ENCODE measurements at regions not wholly inside any gene's neighbourhood (a gene's known extent, or its start where the extent isn't known, plus 50 kb on each side); places are given as distances from the start of the nearest gene placed in this dataset.

DNA sequence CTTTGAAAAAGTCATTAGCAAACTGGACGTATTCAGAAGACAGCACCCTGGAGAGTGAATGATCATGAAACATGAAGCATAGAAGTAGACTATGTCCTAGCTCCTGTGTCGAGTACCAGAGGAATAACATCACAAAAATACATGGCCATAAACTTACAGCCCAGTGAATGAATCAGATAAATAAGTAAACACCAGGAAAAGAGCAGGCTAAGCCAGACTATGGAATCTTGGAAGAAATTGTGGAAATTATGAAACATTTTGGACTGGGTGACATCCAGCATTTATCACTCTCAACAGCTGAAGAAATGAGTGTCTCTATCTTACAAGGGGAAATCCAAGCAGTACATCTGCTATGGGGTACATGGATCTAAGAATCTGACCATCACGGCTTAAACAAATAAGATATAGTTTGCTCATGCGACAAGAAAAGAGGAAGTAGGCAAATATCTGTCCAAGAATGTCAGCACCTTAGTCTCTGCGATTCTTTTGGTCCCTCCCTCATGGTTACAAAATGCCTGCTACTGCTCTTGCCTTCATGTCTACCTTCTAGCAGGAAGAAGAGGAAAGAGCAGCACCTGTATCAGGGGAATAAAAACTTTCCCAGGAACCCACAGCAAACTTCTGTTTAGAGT, 481.5 kb downstream of the BCOR start:
- DNase-seq, result no peak

DNA sequence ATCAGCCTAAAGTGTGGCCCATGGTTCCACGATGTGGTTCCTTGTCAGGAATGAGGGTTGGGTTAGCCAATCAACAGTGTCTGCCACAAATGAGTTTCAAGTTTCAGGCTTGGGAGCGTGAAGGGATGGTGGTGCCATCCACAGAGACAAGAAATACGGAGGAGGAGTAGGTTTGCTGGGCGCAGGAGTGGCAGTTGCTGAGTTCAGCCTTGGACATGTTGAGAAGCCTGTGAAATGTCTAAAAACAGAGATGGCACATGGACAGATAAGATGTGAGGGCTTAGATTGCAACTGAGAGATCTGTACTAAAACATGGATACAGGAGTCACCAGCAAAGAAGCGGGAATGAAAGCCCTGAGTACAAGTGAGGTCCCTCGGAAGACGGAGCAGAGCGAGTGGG, 481.0 kb downstream of the BCOR start:
- no peak for DNase-seq

DNA sequence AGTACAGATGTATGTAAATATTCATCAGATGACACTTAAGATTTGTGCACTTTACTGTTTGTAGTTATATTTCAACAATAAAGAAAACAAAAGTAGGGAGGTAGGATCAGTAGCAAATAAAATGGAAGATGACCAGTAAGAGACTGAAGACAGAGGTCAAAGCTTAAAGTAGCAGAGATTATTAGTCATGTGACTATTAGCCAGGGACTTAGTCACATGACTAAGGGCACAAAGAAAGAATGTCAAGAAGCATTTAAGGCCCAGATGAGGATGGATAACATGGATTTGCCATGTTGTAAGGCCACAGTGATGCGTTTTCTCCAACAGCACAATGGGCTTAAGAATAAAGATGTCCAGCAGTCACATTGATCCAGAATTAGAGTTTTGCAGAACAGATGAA, 479.6 kb downstream of the BCOR start:
- no peak for DNase-seq

DNA sequence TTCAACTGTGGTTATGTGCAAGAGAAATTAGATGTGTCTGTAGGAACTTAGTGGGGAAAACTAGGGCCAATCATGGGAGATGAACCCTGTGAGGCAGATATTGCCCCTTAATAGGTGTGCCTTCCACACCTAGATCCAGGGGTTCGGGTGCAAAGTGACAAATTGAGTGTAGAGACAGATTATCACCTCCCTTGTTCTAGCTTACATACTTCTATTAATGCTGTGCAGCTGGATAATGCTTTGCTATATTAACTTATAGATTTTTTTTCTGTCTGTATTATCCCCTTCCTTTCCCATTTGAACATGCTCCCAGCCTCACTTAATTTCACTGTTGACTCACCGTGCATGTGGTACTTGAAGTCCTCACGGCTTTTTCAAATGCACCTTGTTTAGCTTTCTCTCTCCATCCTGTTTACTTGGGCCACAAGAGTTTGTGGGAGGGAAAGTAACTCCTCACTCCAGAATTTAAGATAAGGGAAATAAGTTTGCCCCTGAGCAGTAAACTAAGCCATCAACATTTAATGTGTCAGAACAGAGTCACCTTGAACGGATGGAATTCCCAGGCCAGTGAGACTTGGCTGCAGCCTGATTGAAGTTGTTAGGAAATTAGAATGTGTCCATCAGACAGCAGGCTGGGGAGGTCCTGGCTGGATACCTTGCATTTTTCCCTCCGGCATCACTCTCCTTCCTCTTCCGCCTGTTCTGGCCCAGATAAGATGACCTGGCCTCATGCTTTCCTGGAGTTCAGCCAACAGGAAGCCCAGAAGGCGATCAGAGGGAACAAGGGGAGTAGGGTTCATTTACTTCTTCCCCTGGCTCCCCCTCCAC, 478.4 kb downstream of the BCOR start:
- DNase-seq, result no peak

DNA sequence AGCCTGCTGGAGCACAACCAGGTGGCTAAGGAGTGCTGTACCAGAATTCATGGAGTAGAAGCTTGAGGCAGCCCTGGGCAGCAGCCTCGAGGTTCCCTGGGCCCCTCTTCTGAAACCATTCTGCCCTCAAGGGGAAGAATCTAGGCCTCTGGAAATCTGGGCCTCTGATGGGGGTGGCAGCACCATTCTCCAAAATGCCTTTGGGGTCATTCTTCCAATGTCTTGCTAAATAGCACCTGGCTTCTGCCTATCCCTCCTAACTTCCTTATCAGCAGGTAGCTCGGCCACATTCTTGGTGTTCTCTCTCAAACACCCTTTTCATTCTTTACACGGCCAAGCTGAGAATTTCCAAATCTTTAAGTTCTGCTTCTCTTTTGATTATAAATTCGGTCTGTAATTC, 473.6 kb downstream of the BCOR start:
- no peak for DNase-seq

DNA sequence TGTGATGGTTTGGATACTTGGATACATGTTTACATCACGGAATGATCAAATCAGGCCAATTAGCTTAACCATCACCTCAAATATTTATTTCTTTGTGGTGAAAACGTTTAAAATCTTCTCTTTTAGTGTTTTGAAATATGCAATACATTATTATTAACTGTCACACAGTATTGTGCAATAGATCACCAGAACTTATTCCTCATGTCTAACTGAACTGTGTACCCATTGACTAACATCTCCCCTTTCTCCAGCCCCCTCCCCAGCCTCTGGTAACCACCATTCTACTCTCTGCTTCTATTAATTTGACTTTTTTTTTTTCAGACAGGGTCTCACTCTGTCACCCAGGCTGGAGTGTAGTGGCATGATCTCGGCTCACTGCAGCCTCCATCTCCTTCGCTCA, 471.9 kb downstream of the BCOR start:
- DNase-seq, result no peak

DNA sequence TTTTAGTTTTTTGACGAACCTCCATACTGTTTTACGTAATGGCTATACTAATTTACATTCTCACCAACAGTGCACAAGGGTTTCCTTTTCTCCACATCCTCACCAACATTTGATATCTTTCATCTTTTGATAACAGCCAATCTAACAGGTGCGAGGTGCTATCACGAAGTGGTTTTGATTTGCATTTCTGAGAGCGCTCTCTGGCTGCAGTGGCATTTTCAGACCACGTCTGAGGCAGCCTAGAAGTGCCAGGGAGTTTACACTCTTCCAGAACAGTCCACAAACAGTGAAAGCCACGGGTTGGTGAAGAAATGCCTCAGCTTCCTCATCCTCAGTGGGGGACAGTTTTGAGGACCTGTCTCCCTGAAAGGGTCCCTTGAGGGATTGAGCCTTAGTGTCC, 471.0 kb downstream of the BCOR start:
- no peak for DNase-seq

DNA sequence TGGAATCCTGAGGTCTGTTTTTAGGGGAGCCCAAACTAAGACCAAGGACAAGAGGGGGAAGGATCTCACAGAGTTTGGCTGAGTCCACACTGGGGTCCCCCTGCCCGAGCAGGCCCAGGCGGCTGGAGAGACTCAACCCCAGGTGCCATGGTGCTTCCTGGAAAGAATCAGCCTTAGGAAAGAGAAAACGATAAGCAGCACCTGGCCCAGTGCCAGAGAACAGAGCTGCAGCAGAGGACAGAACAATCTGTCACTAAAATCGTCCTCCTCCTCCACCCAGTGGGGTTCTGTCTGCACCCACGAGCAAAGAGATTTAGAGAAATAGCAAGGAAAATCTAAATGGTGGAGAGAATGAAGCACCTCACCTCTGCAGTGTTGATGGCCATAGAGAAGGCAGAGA, 470.5 kb downstream of the BCOR start:
- DNase-seq, result no peak

DNA sequence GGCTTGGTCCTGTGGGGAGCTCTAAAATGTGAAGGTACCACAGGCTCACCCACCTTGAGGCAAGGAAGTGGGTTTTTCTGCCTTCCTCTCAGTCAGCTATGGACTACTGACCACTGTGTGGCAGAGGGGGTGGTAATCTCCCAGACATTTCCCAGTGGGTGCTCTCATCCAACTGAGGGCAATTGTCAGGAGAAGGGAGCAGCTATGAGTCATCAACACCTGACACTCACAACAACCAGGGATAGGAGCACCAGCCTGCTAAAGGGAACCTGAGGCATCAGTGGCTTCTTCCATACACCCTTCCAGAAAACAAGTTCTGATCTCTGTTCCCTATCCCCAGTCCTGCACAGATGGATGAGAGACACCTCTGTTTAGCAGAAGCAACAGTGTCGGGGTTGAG, 468.8 kb downstream of the BCOR start:
- no peak for DNase-seq

DNA sequence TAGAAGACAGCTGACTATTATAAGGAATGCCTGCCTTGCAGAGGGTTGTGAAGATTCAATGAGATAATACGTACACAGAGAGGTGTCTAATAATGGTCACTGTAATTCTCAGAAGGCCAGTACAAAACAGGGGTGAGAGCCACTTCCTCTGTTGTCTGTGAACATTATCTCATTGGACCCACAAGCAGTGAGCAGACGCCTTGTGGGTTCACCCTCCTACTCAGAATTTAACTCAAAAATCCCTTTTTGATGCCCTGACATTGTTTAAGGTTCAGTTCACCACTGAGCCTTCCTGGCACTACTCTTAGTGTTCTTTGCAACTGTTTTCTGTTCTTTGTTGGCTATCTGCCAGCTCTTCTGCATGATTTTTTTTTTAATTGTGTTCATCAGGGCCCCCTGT, 467.4 kb downstream of the BCOR start:
- DNase-seq, result no peak

DNA sequence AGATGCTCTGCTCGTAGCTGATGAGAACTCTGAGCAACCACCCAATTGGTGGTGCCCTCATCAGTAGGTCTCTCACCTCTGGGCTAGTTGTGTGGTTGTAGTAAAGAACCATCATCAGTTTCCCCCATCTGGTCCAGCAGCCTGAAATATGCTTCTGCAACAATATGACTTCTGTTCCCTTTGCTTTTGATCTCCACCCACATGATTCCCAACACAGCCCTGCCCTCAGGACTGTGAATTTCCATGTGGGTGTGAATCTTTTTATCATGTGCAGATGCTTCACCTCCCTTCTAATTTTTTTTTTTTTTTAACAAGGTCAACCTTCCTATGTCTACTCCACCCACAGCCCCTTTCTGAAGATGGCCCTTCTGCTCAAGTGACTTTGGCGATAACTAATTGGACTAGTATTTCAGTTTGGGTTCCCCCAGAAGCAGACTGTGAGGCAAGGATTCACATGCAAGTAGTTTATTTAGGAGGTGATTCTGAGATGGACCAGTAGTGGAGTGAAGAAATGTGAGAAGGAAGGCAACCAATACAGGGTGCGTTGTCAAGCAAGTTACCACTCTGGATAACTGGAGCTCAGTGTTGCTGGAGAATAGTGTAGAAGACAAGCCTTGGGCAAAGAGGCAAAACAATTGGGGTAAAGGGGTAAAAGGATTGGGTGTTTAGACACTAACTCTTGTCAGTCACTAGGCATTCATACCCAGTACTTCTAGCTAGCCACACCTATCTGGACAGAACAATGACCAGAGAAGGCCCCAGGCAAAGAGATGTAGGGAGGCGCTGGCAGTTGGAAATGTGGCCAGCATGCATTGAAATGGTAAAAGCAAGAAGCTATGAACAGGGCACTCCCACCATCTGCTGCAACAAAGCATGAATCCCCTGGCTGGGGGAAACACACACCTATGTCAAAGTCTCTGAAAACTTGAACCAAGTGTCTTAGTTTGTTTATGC, 466.2 kb downstream of the BCOR start:
- no peak for DNase-seq

DNA sequence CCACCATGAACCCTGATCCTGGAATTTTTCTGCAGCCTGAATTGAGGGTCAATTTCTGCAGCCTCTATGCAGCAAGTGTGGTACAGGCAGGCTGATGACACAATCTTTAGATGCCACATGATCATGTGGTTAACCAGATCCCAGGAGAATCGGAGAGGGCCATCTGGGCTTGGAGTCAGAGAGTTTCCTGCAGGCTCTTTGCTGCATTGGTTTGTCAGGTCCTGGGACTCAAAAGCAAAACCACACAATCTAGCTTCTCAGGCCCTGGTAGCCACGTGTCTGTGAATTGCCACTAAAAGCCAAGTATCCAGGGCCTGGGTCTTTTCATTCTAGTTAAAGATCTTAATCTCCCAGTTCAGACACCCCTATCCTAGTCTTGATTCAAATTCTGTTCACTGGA, 464.5 kb downstream of the BCOR start:
- no peak for DNase-seq

DNA sequence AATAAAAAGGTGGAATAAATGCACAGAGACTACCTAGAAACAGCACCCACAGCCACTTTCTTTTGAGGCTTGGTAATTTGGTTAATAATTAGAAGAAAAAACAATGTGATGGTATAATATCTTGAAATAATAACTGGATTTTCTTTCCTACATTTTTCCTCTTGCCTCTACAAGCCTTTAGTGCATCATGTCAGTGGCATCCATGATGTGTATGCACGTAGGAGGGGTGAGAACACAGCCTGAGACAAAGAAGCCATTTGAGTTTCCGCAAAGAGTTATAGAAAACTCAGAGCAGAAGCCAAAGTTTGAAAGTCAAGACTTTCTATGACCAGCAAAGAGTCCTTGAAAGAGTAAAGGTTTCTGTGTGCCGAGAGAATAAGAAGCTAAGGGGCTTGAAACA, 461.3 kb downstream of the BCOR start:
- DNase-seq, result no peak

DNA sequence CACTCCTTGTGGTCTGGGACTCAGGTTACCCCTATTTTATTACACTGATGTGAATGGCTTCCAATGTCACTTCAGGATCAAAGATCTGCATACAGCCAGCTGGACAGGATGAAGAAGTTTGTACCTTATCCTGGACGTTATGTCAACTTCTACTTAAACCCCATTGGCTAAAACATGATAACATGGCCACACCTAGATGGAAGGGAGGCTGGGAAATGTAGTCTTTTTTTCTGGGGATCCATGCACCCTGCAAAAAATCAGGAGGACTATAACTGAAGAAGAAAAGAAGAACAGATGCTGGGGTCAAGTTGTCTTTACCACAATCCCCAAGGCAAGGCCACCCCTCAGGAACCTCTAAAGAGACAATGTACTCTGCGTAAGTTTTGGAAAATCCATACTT, 459.2 kb downstream of the BCOR start:
- no peak for DNase-seq

DNA sequence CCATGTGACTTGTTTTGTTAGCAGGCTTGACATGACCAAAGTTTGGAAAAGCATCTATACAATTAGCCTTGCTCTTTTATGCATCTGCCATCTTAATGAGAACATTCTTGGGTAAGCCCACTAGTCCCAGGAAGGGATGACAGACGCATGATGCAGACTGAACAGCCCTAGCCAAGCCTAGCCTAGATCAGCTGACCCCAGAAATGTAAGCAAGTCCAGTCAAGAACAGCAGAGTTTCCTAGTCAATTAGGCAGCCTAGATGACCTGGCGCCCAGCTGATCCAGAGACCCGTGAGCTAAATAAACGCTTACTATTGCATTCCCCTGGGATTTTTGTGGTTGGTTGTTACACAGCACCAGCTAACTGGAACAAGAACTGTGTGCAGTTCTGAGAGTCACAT, 457.9 kb downstream of the BCOR start:
- no peak for DNase-seq

DNA sequence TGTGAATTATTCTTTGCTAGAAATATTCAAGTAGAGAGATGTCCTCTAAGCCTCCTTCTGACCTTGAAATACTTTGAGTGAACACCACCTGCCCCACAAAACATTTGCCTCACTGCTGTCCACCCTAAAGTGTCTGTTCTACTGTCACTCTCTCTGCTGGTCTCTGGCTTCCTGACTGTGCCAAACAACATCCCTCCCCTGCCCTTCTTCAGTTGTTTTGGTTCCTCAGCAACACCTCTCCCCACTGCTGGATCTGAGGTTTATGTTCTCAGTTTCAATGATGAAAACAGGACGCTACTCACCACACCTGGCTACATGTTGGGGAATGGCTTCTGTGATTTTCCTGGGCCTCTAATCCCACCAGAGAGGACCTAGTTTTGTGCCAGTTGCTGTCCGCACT, 456.9 kb downstream of the BCOR start:
- DNase-seq, result no peak

DNA sequence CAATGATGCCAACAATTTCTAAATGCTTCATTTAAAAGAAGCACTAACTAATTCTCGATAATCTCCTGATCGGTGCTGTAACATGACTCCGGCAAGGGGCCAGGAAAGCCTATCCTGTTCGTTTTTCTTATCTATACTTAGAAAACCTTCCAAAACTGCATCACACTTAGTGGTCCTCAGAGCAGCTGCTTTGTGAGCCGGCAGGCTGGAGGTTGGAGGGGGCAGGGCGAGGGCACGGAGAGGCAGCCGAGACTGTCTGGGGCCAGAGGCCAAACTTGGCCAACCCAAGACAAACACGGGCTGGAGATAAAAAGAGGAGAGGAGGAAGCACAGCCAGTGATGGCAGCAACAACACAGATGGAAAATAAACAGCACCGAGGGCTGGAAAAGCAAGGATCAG, 455.7 kb downstream of the BCOR start:
- DNase-seq, result no peak

DNA sequence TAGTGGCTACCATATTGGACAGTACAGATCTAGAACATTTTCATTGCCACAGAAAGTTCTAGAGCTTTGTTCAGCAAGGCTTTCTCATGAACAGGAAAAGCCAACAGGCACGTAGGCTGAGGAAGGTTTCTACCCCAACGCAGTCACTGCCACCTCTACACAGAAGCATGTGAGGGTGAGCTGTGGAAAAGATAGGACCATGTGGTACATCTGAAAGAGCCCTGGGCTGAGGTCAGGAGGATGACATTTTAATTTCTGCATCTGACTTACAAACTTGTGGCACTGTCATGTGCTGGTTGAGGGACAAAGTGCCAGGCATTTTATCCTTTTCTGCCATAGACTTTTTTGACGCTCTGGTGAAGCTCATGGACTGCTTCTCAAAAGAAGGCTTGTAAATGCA, 454.2 kb downstream of the BCOR start:
- DNase-seq, result no peak

DNA sequence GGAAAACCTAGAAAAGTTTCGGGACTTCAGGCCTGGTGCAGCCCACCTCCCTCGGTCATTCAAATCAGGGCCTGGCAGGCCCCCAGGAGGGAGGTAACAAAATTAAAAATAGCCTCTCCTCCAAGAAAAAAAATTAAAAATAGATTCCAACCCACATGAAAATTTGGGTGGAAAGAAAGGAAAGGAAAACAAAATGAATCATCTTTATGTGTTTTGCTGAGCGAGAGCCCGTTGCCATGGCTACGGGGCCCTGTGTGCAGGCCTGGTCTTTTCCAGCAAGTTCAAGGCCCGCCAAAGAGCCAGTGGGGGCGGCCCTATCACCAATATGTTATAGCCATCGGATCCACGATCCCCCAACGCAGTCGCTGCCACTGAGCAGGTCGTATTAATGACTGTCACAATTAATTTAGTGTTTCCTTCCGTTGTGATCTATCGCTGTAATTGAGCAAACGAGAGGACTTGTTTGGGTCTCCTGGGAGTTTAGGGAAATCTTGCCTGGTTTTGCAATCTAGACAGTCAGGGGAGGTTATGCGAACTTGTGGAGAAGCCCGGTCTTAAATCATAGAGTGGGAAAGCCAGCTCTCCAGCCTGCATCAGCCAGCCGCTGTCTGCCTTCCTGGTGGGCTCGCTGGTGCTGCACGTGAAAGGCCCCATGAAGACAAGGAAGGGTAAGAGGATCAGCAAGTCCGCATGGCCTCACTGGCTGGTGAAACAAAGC, 452.4 kb downstream of the BCOR start:
- DNase-seq, result no peak

DNA sequence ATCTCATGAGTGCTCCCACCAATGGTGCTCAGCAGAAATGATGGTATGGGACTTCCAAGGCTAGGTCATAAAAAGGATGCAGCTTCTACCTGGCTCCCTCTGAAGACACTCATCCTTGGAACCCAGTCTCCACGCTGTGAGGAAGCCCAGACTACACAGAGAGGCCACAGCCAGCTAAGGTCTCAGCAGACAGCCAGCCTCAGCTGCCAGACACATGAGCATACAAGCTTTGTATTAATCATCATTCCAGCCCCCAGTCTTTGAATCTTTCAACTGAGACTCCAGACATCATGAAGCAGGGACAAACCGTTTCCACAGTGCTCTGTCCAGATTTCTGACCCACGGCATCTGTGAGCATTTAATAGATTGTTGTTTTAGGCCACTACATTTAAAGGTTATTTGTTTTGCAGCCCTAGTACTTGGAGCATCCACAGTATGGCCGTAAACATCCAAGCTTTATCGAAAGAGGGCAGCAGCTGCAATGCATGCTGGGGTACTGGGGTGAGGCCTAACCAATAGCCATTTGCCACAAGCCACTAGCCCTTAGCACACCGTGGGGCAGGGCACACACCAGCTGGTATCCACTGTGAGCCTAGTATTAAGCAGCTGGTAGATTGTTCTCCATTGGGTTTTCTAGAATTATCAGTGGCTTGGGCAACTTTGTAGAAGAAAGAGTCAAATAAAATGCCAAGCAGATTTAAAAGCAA, 449.1 kb downstream of the BCOR start:
- no peak for DNase-seq

DNA sequence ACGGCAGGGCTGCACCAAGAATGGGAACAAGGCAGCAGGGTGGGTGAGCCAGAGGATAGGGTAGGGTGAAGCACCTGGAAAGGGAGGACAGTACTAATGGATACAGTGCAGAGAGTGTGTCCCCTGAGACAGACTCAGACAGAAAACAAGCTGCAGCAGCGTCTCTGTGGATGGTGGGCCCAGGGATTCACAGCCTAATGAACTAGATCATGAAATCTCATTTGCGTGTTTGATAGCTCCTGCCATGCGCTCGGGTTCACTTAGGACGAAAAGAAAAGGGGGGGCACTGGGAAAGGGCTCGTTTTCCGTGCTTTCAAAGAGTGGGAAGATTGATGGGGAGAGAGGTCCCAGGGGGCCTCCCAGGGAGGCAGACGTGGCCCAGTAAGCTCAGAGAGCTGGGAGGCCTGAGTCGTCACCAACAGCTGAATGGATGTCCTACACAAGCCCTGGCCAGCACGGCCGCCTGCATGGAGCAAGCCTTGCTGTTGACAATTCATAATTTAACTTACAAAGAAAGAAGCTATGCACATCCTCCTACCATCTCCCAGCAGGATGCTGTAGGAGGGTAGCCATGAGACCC, 446.9 kb downstream of the BCOR start:
- no peak for DNase-seq

DNA sequence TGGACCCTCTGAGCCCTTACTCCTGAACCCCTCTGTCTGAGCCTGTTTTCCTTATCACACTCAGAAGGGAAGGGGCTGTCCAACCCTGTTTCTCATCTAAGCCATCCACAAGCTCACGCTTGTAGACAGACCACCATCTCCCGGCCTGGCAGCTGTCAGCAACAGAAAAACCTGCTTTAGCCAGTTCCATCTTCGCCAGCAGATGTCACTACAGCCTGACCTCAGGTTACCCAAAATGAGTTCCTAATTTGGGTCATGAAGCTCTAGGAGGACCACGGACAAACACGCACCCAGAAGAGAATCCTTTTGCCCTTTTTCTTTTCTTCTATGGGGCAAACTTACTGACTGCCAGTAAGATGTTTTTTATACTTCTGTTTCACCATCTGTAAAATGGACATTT, 445.4 kb downstream of the BCOR start:
- DNase-seq, result no peak
